GM21737 (cell line): ENCODE measurements at regions not wholly inside any gene's neighbourhood (a gene's known extent, or its start where the extent isn't known, plus 50 kb on each side); places are given as distances from the start of the nearest gene placed in this dataset.

Experiments
- ATAC-seq: cut with Tn5 transposase; IDR thresholded peaks from one replicate; pipeline ENCODE4 v1.9.1; 2021; ENCODE audit warnings: mild to moderate bottlenecking, moderate library complexity; ENCODE audit not compliant: unreplicated experiment

- no peak for ATAC-seq
Measured at GRCh38 chr2:122210065-122210464, 454.6 kb downstream of the TSN start.

- ATAC-seq, result no peak
Measured at GRCh38 chr2:122210898-122211856, 455.7 kb downstream of the TSN start.

- ATAC-seq, result no peak
Measured at GRCh38 chr2:122213312-122213711, 457.9 kb downstream of the TSN start.

- ATAC-seq, result no peak
Measured at GRCh38 chr2:122216071-122216470, 460.6 kb downstream of the TSN start.

- no peak for ATAC-seq
Measured at GRCh38 chr2:122216901-122217300, 461.4 kb downstream of the TSN start.

GRCh38 chr2:122218596-122218995 lies 463.1 kb downstream of the TSN start:
- no peak for ATAC-seq

GRCh38 chr2:122219504-122219903 lies 464.1 kb downstream of the TSN start:
- ATAC-seq, result no peak

- ATAC-seq, result no peak
Measured at GRCh38 chr2:122221665-122222064, 466.2 kb downstream of the TSN start.

GRCh38 chr2:122231296-122231695 lies 475.8 kb downstream of the TSN start:
- ATAC-seq, result no peak

- ATAC-seq, result no peak
Measured at GRCh38 chr2:122233372-122233771, 477.9 kb downstream of the TSN start.

GRCh38 chr2:122236152-122236874 lies 480.9 kb downstream of the TSN start:
- ATAC-seq, result no peak

- no peak for ATAC-seq
Measured at GRCh38 chr2:122236925-122237324, 481.5 kb downstream of the TSN start.

GRCh38 chr2:122237450-122237849 lies 482.0 kb downstream of the TSN start:
- no peak for ATAC-seq

GRCh38 chr2:122238006-122238559 lies 482.6 kb downstream of the TSN start:
- no peak for ATAC-seq

- no peak for ATAC-seq
Measured at GRCh38 chr2:122239440-122239839, 484.0 kb downstream of the TSN start.

GRCh38 chr2:122244598-122245229 lies 489.3 kb downstream of the TSN start:
- ATAC-seq, result no peak

- no peak for ATAC-seq
Measured at GRCh38 chr2:122249673-122250072, 494.2 kb downstream of the TSN start.

GRCh38 chr2:122251158-122251557 lies 495.7 kb downstream of the TSN start:
- no peak for ATAC-seq

- no peak for ATAC-seq
Measured at GRCh38 chr2:122251566-122251965, 496.1 kb downstream of the TSN start.

GRCh38 chr2:122255924-122256323 lies 500.5 kb downstream of the TSN start:
- ATAC-seq, result no peak

GRCh38 chr2:122261911-122262310 lies 506.5 kb downstream of the TSN start:
- ATAC-seq, result no peak
